ENCODE measurements at regions not wholly inside any gene's neighbourhood (a gene's known extent, or its start where the extent isn't known, plus 50 kb on each side); places are given as distances from the start of the nearest gene placed in this dataset.

DNA sequence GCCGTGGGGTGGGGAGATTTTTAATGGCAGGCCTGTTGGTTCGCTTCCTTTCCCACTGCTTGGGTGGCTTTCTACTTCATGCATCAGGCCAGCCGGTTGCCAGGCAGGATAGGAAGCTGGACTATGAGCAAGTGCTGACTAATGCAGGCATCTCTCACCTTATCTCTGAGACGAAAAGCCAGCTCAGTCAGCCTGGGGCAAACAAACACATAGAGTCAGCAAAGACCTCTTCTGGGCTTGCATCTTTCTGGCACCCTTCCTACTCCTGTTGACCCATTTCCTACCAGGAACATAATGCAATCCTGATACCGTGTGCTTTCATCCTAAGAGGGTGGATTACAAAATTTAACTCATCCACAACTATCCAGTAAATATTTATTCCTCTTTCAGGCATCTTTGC lies 416.6 kb upstream of the MEX3C start:
- no peak for DNase-seq

DNA sequence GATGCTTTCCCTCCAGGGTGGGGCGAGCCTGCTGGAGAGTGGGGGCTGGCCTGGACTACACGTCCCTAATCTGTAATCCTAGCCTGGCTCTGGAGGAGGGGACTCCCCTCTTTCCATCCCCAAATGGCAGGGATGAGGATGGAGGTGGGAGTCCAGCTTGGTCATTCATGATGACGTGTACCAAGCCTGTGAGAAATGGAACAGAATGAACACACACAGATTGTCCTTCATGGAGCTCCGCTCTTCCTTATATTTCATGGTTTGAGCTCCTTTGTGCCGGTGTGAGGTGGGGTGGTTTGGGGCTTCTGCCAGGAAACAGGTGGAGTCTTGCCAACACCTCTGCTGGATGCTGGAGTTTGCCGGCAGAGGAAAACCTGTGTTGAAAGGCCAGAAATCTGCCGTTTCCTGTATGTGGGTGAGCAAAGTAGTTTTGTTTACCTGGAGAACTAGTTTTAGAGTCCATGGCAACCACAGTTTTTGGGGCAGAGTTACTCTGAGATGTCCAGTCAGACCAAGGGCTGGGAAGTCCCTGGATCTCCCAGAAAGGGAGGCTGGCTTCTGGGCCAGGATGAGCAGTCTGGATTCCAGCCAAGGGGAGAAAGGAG lies 417.6 kb upstream of the MEX3C start:
- no peak for DNase-seq

DNA sequence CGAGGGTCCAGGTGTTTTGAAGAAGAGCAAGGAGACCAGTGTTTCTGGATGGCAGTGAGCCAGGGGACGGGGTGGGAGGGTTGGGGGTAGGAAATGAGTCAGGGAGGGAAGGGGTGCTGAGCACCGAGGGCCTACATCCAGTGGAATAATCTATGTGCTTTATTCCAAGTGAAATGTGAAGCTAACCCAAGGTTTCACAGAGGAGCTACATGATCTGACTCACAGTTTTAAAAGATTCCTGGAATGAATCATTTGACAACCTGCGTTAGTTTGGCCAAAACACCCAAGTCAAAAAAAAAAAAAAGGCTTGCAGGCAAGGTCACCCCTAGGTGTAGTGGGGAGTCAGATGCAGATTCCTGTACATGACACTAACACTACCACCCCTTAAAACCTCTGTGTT lies 419.7 kb upstream of the MEX3C start:
- DNase-seq, result no peak

DNA sequence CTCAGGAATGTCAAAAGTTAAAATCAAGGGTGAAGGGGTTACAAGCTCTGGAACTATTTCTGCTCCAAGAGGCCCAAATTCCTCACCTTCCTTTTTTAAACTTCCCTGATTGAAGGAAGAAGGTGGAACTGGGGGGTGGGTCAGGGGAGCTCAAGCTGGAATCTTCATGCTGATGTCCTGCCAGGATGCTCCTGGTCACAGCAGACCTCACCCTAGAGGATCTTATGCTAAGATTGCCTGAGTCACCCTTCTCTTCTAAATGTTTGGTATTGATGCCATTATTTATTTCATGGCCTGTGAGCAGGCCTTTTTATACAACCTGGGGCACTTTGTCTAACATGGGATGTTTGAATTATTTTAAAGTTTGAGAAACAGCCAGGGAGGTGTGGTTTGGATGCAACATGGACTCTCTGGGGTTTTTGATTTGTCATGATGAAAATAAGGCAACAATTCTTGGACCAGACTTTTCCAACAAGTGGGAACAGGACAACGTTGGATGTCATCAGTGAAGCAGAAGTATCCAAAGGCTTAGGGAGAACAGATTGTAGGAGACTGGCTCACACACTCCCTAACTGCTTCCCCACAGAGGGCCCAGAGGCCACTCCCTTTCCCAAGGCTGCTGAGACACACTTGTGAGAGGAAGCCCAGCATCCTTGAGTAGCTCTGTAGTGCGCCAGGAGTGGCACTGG lies 420.2 kb upstream of the MEX3C start:
- DNase-seq, result no peak

DNA sequence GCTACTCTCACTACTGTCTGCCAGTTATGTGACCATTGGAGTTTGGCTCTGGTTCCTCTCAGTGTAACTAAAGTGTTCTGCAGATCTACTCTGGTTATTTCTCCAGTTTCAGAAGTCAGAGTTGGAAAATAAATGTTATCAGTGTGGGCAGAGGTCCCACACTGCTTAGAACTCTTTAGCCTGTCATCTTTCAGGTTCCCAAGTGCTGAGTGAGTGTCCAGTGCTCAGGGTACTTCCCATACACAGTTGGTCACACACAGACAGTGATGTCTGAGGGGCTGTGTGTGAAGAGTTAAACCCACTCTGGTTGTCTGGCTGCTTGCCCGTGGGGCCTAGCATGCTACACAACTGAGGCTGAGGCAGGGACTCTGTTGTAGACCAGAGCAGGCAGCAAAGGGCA lies 421.8 kb upstream of the MEX3C start:
- DNase-seq, result no peak

DNA sequence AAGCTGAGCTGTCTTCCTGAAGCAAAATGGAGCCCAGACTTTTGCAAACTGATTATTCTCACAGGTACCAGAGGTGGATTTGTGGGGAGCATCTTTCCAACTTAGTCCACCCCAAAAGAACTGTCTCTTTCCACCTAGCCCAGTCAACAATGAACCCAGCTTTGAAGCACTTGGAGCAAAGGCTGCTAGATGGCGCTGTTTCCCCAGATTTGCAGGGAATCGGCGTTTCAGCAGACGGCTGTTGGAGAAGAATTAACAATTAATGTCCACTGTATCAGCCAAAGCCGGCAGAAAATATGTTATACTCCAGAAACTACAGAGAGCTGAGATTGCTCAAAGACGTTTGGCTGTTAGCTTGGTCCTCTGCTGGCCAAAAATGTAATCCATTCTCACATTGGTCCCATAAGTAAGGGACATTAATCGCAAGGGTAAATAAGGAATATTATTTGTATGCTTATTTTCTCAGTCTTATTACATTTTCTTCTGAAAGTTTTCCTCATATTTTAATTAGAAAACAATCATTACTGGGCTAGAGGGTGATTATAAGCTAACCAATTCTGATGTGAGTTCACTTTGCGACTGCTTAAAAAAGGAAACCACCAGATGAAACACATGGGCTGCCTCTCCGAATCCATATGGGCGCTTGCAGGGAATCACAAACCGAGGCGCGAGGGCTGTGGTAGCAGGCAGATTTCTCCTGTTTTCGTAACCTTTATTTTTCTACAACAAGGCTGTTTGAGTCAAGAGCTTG lies 423.8 kb upstream of the MEX3C start:
- DNase-seq, result peak in 1 of 2 donors; percentile 10

DNA sequence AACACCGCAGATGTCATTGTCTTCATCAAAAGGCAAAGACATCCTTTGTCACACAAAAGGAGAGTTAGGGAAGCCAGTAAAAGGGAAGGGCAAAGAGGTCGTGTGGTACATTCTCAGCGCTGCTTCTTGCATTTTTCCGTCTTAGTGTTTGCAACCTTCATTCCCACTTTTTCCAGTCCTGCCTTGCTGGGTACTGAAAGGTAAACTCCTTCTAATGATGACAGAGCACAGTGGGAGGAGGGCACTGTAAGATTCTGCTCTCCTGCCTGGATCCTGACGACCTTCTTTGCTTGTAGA lies 424.3 kb upstream of the MEX3C start:
- no peak for DNase-seq

DNA sequence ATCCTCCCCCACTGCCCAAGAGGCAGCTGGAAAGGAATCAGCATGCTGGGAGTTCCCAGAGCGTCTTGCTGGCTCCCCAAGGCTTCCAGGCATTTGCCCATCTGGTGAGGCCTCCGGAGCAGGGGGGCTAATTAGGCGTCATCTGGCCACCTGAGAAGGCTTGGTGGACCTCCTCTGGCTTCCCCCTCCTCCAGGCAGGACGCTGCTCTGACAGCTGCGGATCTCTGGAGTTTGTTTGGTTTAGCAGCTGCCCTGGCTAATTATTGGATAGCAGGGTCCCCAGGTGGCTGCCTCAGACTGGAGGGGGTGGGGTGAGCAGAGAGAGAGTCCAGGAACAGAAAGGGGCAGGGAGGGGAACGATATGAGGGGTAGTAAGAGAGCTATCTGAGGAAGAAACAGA lies 425.2 kb upstream of the MEX3C start:
- no peak for DNase-seq

DNA sequence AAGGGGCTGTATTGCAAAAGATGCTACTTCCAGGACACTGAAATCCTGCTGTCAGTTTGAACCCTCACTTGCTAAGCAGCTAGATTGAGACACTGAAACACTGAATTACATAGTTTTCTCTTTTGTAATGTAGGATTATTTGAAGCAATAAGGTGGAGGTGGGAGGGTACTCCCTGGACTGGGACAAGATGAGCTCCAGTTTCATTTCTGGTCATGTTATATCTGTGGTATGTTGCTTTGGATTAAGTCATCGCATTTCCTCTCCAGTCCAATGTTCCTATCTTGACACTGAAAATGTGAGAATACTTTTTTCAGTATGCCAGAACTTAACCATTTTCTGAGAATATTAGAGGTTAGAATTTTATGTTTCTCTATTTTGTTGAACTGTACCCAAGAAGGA lies 426.2 kb upstream of the MEX3C start:
- DNase-seq, result no peak

DNA sequence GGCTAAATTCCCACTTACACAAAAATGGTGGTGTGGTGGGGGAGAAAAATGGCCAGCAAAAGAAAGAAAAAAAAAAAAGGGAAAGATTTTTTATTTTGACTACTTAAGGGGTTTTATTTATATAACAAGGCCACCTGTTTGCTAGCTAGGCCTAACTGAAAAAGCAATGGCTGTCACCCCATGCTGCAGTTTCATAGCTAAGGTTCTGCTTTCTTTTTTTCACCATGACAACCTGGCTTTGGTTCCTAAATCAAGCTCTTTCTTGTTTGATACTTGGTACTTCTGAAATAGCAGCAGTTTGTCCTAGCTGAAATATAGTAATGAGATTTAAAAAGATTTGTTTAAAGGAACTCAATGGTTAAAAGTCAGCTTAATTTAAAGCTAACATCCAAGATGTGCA lies 433.2 kb upstream of the MEX3C start:
- no peak for DNase-seq

DNA sequence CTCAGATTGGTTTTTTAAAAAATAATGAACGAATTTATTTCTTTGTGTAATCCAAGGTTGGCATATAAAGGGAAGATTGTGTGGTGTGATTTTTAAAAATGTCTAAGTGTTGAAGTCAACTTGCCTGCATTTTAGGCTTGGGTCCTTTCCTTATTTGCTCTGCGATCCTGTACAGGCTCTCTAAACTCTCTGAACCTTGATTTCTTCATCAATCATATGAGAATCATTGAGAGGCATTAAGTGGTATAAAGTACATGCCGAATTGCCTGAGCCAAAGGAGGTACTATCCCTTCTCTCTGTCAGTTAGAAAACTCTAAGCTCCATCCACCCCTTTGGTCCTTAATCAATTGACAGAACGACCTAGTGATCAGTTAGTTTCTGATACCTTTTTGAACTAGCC lies 440.4 kb upstream of the MEX3C start:
- no peak for DNase-seq

DNA sequence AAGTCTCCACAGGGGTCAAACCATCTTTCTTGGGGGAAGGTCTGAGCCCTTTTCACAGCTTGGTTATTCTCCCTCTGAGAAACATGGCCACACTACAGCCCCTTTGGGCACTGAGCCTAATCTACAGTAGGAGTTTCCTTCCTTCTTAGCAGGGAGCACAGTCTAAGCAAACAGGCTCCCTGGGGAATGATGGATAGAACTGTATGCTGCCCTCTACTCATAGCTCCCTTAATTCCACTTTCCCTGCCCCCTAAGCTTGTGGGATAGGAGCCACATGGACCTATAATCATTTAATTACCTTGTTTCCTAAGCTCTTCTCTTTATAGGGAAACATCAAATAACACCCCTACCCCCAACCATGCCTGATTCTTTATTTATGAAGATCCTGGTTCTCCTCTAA lies 442.1 kb upstream of the MEX3C start:
- DNase-seq, result no peak

DNA sequence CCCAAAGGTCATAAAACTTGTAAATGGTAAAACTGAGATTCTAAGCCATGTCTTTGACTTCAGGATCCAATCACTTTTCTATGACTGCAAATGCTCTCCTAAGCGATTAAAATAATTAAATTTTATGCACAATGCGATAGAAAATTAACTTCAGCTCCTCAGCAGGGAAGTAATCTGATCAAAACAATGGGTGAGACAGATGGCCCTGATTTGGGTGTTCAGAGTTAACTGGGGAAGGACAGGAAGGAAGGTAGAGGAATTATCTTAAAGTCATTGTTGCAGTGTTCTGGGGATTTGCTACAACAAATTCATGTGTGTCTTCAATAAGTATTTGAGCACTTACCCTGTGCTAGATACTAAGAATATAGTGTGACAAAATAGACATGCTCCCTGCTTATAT lies 446.0 kb upstream of the MEX3C start:
- DNase-seq, result no peak

DNA sequence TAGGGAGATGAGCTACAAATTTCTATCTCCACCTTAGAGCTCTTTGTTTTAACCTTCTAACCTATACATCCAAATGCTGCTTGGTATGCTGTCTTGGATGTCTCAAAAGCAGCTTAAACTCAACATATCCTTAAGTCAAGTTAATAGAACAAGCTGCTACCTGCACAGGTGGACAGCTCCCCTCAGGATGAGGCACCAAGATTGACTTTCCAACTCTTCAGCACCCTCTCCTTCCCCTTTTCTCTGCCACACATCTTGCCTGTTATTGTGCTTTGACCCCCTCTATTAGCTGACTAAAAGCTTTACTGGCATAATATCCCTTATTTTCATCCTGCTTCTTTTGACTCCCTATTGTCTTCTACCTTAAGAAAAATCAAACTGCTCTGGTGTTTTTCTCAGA lies 448.1 kb upstream of the MEX3C start:
- no peak for DNase-seq

DNA sequence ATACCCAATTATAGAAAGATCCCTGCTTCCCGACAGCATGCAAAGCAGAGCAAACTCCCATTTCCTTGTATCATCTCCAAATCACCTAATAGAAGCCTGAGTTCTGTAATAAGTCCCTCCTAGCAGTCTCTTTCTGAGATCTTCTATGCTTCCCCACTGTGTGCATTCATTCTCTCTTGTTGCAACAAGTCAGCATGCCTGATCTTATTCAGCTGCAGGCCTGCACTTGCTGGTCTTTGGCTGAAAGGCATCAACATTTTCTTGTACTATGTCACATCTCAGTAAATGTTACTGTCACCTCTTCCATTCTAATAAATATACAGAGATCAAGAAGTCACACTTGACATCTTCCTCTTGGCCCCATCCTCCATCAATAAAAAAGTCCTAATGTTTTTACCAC lies 449.9 kb upstream of the MEX3C start:
- no peak for DNase-seq

DNA sequence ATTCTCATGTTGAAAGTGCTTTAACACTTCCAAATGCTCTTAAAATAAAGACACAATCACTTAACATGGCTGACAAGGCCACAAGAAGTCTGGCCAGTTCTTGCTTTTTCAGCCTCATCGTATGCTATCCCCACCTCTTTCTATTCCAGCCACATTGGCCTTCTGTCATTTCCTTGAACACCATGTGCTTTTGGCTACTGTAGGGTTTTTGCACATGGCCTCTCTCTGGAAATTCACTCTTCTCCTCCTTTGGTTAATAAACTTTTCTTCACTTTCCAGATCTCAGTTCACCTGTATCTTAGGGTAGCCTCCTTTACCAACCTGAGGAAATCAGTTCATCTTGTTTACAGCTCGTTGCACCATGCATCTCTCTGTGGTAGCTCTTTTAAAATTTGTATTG lies 450.5 kb upstream of the MEX3C start:
- no peak for DNase-seq

DNA sequence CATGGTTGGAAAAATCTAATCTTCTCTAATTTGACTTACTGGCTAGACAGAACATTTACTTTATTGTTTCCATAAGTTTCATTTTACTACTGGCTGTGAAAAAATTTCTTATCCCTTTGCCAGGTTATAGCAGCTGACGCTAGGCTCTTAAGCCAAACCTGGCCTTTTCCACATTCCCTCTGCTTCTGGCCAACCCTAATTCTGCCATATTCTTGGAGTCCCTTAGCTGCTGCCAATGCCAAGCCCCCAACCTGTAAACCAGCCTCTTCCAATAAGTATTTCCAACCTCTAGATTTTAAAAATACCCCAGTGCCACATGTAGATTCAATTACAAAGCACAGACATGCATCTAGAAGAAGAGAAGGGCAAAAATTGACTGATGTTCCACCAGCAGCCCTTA lies 452.3 kb upstream of the MEX3C start:
- DNase-seq, result no peak

DNA sequence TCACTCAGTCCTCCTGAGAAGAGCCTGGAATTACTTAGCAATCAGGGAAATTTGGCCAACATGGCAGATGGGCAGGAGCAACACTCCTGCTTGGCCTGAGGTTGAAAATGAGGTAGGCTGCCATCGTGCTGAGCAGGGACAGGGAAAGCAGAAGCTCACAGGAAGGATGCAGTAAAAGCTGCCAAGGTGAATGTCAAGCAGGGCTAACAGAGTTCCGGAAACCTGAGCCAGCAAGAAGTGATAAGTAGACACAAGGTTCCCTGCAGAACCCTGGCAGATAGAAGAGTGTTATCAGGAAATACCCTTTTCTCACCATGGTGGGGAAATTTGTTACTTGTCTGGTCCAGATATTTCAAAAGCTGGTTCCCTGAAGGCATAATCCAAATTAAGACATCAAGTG lies 454.3 kb upstream of the MEX3C start:
- no peak for DNase-seq

DNA sequence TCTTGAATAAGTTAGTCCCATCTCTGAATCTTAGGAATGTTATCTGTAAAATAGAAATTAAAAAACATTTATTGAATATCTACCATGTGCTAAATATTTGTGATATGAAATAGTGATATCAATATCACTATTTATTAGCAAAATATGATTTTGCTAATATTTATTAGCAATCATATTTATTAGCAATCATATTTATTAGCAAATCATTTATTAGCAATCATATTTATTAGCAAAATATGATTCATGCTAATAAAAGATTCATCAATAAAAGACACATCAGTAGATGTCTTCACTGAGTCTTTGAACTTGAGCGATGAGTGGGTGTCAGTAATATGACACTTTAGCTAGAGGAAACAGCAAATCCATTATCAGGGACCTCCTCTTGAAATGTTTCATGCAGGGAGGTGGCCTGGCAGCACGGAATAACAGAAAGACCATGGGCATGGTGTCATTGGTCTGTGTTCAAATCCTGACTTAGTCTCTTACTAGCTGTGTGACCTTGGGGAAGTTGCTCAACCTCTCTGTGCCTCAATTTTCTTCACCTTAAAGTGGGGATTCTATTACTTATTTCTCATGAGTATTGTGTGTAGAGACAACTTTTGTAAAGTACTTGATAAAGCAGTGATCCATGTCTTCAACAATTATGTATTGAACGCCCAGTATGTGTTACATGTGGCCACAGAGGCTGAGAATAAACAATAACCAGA lies 456.2 kb upstream of the MEX3C start:
- no peak for DNase-seq

DNA sequence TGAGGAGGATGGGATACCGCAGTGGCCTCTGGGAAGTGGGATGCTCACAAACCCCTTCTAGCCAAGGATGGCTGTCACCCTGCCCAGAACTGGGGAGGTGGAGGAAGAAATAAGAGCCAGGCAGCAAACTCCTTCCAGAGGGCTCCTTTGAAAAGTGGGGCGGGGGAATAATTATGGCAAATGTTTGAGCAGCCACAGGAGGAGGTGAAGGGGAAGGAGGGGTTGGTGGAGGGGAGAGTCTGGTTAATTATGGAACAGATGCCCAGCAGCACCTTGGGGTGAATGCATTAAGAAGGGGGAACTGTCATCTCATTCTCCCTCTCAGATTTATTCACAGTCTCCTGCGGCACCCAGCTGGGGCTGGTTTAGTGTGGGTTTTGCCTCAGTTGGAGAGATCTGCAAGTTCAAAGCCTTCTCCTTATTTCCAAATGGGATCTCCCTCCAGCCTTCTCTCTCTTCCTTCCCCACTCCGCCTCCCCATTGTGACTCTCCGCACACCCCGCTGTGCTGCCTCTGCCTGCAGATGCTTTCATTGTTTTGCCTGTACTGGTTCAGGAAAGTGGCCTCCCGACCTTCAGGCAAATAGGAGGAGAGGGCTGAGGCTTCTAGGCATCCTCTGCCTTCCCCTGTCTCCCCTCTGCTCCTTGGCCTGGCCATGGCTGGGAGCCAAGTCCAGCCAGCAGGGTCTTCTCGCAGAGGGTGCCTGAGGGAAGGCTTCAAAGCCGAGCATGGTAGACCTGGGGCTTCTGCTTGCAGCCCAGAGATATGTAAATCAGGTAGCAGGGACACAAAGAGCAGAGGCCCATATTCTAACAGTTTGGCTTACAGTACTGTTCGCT lies 457.2 kb upstream of the MEX3C start:
- no peak for DNase-seq

DNA sequence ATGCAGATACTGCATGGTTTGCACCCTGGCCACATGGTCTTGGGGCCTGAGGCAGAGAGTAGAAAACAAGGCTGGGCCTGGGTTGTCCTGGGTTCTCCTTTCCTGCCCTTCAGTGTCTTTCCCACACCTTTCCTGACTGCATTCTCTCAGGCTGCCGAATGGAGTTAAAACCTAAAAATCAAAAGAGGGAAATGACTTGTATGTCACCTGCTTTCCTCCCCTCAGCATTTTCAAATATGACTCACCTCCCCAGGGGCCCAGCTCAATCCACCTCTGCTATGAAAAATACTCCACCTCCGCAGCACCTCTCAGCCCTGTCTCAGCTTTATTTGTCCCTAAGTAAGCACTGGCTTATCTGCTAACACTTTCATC lies 457.8 kb upstream of the MEX3C start:
- no peak for DNase-seq

DNA sequence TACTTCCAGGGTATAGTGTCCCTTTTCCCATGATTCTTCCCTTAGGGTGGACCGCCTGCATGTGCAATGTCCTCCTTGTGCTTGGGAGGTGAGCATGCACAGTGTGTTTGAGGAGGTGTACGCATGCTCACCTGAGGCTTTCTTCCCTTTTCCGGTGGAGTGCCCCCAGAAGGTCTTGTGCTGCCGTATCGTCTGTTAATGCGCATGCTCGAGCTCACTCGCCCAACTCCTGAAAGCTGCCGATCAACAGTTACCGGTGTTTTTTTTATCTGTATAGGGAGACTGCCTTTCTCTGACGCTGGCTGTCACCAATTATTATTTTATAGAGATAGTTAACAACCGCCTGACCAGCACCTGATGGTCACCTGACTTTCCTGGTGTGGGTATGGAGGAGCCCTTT lies 458.8 kb upstream of the MEX3C start:
- no peak for DNase-seq

DNA sequence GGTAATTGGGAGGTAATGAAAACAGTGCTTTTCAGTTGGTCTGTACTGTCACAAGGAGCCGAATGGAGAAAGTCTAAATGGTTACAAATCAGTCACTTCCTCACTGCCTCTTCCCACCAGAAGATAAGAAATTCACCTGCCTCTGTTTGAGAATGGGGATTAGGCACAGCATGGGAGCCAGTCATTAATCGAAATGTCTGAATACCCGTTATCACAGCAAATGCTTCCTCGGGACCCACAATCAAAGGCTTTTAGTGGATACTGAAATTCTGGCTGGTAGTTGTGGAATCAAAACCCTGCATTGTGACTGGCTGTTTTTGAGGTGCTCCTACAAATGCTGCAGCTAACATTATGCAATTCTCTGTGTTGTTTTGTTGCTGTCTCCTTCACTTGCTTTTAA lies 461.0 kb upstream of the MEX3C start:
- DNase-seq, result no peak
